ENCODE measurements at regions not wholly inside any gene's neighbourhood (a gene's known extent, or its start where the extent isn't known, plus 50 kb on each side); places are given as distances from the start of the nearest gene placed in this dataset.

DNA sequence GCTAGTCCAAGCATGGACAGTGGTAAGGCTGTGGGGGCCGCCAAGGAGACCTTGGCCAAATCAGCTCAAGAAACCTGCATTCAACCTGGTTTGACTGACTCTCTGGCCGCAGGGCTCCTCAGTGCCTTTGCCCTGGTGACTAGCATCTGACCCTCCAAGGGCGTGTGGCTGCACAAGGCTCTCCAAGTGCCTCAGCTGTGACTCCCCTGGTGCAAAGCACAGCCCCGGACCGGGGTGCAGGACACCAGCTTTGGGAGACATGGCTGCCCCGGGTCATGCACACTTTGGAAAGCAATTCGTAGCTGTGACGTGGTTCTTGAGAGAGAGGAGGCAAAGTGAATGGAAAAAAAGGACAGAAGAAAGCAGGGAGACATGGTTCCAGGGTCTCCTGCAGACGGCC, 245.2 kb upstream of the IRX2 start:
- H2BK15ac ChIP-seq (ENCODE audit: low read length), result no peak overlapping the region
- DNase-seq (ENCODE audit: low read depth in 1 of 2, low spot score in 2 of 2) (no peak), FAIRE-seq (no peak)
- no peak overlapping the region for H2BK5ac ChIP-seq (ENCODE audit: low read depth, low read length)
- H3K56ac ChIP-seq (replicated peaks; ENCODE audit: insufficient read length, low read depth, low read length), result no peak overlapping the region
- no peaks in the 10 kb centered on the region for H3K36me3 ChIP-seq (ENCODE audit: control insufficient read depth in 2 of 4, insufficient read depth in 4 of 4, low read length in 3 of 4)
- no peaks in the 10 kb centered on the region; a peak in 1 of 7 replicates for H3K4me1 ChIP-seq (replicated peaks in 1 of 4; ENCODE audit: control insufficient read depth in 3 of 4, insufficient read depth in 4 of 4, low read length in 3 of 4)
- H3K79me2 ChIP-seq (ENCODE audit: control insufficient read depth in 1 of 2, insufficient read depth in 2 of 2, low read length in 2 of 2), result no peaks in the 10 kb centered on the region
- H3K23me2 ChIP-seq (ENCODE audit: low read depth, low read length), result no peaks in the 10 kb centered on the region
- no peak overlapping the region for H3K4ac ChIP-seq (replicated peaks; ENCODE audit: insufficient read length, low read depth, low read length)
- H3K4me2 ChIP-seq (ENCODE audit: insufficient read depth in 1 of 2, low read depth in 2 of 2, low read length in 2 of 2), result no peak overlapping the region
- H4K91ac ChIP-seq (replicated peaks; ENCODE audit: insufficient read length, low read length), result no peak overlapping the region
- H3K27me3 ChIP-seq (replicated peaks in 1 of 4; ENCODE audit: control insufficient read depth in 3 of 4, extremely low read depth in 1 of 4, insufficient read depth in 3 of 4, low read length in 3 of 4), result no peaks in the 10 kb centered on the region
- H2AK5ac ChIP-seq (ENCODE audit: low read depth, low read length), result no peak overlapping the region
- WGBS, 2 experiments (ENCODE audit: extremely low coverage in 1 of 2, insufficient coverage in 1 of 2, insufficient read length in 1 of 2, insufficient replicate concordance in 2 of 2, low coverage in 1 of 2, low lambda C conversion rate in 2 of 2, missing lambda C conversion rate in 1 of 2), result 91% methylated on average over 9 of the region's 9 CpGs; no CpG with 5 or more reads in 1 of the 2 experiments
- CTCF ChIA-PET (ENCODE audit: partially characterized antibody), result interaction anchor here (1.5 kb wide), 1 partner anchor 146 kb away, joined by 3 read pairs; no protein-coding TSS in a partner anchor
- no peak overlapping the region for H3K23ac ChIP-seq (ENCODE audit: insufficient read length)
- H3K18ac ChIP-seq (ENCODE audit: extremely low read depth, low read length), result no peak overlapping the region
- POLR2A ChIA-PET (ENCODE audit: partially characterized antibody), result no interaction called here
- no peak overlapping the region for H2BK120ac ChIP-seq (replicated peaks; ENCODE audit: low read depth, low read length)
- H2AFZ ChIP-seq (ENCODE audit: low read length), result peak overlapping the region; percentile 88
- no peak overlapping the region for H3K4me3 ChIP-seq (ENCODE audit: extremely low read depth in 1 of 4, insufficient read depth in 2 of 4, low read depth in 3 of 4, low read length in 4 of 4)
- H4K8ac ChIP-seq (ENCODE audit: extremely low read depth, insufficient read depth, low read length), result no peak overlapping the region
- H3K9me3 ChIP-seq (ENCODE audit: insufficient read depth in 2 of 2, low read depth in 1 of 2, low read length in 1 of 2), result no peaks in the 10 kb centered on the region; a peak in 1 of 4 replicates
- no peak overlapping the region; the same call in 1 of the 2 replicates for H3K27ac ChIP-seq (ENCODE audit: low read depth, low read length)
- no peak overlapping the region for H2BK20ac ChIP-seq (ENCODE audit: low read length)
- no peaks in the 10 kb centered on the region for H3K79me1 ChIP-seq (ENCODE audit: low read depth, low read length)
- no peak overlapping the region for H3K14ac ChIP-seq (ENCODE audit: insufficient read length)
- 0 out of 2 replicates have a peak overlapping the region, but pooled peaks have one; percentile 17 for H2BK12ac ChIP-seq (ENCODE audit: low read depth, low read length)
- H4K5ac ChIP-seq (ENCODE audit: insufficient read length, low read depth, low read length), result no peak overlapping the region
- H4K20me1 ChIP-seq (replicated peaks in 1 of 2; ENCODE audit: control insufficient read depth in 1 of 2, insufficient read depth in 2 of 2, low read length in 2 of 2), result no peaks in the 10 kb centered on the region
- H3K9ac ChIP-seq (replicated peaks in 1 of 4; ENCODE audit: extremely low read depth in 1 of 4, low read depth in 3 of 4, low read length in 3 of 4), result no peak overlapping the region
- TF ChIP-seq RBBP5 (IDR thresholded peaks at IDR 0.05; ENCODE audit: borderline replicate concordance, low read depth, low read length) (no peak), CHD2 (IDR thresholded peaks at IDR 0.05; ENCODE audit: low read length) (no peak), POU5F1 (IDR thresholded peaks at IDR 0.05; ENCODE audit: low read depth, low read length) (no peak), SAP30 (IDR thresholded peaks at IDR 0.05; ENCODE audit: insufficient read depth, insufficient replicate concordance, low read length) (no peak), FOSL1 (IDR thresholded peaks at IDR 0.05; ENCODE audit: insufficient read depth, low read depth, low read length) (no peak), SP2 (IDR thresholded peaks at IDR 0.05; ENCODE audit: low read length) (no peak), EP300 (IDR thresholded peaks at IDR 0.05; ENCODE audit: borderline replicate concordance in 1 of 2, low read depth in 2 of 2, low read length in 2 of 2) (no peak), POLR2A (IDR thresholded peaks at IDR 0.05; ENCODE audit: control extremely low read depth in 1 of 2, low read depth in 2 of 2, low read length in 2 of 2) (no peak), JUN (IDR thresholded peaks at IDR 0.05; ENCODE audit: low read depth, low read length) (no peak), SUZ12 (IDR thresholded peaks at IDR 0.05; ENCODE audit: low read length) (no peak), CBX8 (IDR thresholded peaks at IDR 0.05; ENCODE audit: borderline replicate concordance, low read depth, low read length) (no peak), YY1 (IDR thresholded peaks at IDR 0.05; ENCODE audit: low read depth, low read length) (no peak), NRF1 (IDR thresholded peaks at IDR 0.05; ENCODE audit: low read depth, low read length) (no peak)
- TF ChIP-seq, protein P1, sequence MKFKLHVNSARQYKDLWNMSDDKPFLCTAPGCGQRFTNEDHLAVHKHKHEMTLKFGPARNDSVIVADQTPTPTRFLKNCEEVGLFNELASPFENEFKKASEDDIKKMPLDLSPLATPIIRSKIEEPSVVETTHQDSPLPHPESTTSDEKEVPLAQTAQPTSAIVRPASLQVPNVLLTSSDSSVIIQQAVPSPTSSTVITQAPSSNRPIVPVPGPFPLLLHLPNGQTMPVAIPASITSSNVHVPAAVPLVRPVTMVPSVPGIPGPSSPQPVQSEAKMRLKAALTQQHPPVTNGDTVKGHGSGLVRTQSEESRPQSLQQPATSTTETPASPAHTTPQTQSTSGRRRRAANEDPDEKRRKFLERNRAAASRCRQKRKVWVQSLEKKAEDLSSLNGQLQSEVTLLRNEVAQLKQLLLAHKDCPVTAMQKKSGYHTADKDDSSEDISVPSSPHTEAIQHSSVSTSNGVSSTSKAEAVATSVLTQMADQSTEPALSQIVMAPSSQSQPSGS (IDR thresholded peaks at IDR 0.05; ENCODE audit: low read length), result no peak
